GM12891 (cell line): ENCODE measurements at regions not wholly inside any gene's neighbourhood (a gene's known extent, or its start where the extent isn't known, plus 50 kb on each side); places are given as distances from the start of the nearest gene placed in this dataset.

Source experiments
- DNase-seq: peaks from one replicate; pipeline ENCODE4 v3.0.0; 2011; ENCODE audit warnings: low spot score; ENCODE audit not compliant: insufficient read length
- FAIRE-seq: peaks from 2 replicates; lab custom pipeline; 2011; peaks lifted over from hg19 to GRCh38; lab: Jason Lieb, UNC
- PAX5 ChIP-seq: IDR thresholded peaks from 2 replicates; pipeline ENCODE4 v1.6.1; 2011; ENCODE audit warnings: low read length, moderate library complexity, mild to moderate bottlenecking; ENCODE audit not compliant: insufficient read depth, severe bottlenecking
- POLR2A ChIP-seq: IDR thresholded peaks from 2 replicates; pipeline ENCODE4 v1.6.1; 2011; ENCODE audit warnings: low read depth, low read length, control low read depth
- POLR2AphosphoS5 ChIP-seq: IDR thresholded peaks from 2 replicates; pipeline ENCODE4 v1.6.1; 2011; ENCODE audit warnings: low read depth, low read length, control low read depth
- POU2F2 ChIP-seq: IDR thresholded peaks from 2 replicates; pipeline ENCODE4 v1.6.1; 2011; ENCODE audit warnings: low read depth, mild to moderate bottlenecking, control low read depth, low read length, moderate library complexity
- SPI1 ChIP-seq: IDR thresholded peaks from 2 replicates; pipeline ENCODE4 v1.6.1; 2011; ENCODE audit warnings: low read depth, low read length, control low read depth
- TAF1 ChIP-seq: IDR thresholded peaks from 2 replicates; pipeline ENCODE4 v1.6.1; 2011; ENCODE audit warnings: low read depth, low read length, control low read depth

- no peak for TF ChIP-seq TAF1
- TF ChIP-seq POU2F2: no peak
- no peak for TF ChIP-seq PAX5
- TF ChIP-seq POLR2A: no peak
- TF ChIP-seq SPI1: no peak
- TF ChIP-seq POLR2AphosphoS5: no peak
- FAIRE-seq: no peak
- no peak for DNase-seq
Measured at GRCh38 chr3:188041193-188041592, 112.8 kb upstream of the LPP start.

GRCh38 chr3:188041895-188042294 lies 112.1 kb upstream of the LPP start:
- FAIRE-seq: no peak
- no peak for DNase-seq
- no peak for TF ChIP-seq TAF1
- no peak for TF ChIP-seq POU2F2
- no peak for TF ChIP-seq POLR2AphosphoS5
- TF ChIP-seq PAX5: no peak
- TF ChIP-seq SPI1: no peak
- TF ChIP-seq POLR2A: no peak

GRCh38 chr3:188042466-188042865 lies 111.5 kb upstream of the LPP start:
- no peak for FAIRE-seq
- no peak for DNase-seq
- TF ChIP-seq SPI1 (no peak), PAX5 (no peak), POU2F2 (no peak), POLR2AphosphoS5 (no peak), POLR2A (no peak), TAF1 (no peak)

GRCh38 chr3:188043891-188044290 lies 110.1 kb upstream of the LPP start:
- FAIRE-seq: no peak
- no peak for DNase-seq
- TF ChIP-seq POLR2AphosphoS5 (no peak), TAF1 (no peak), POU2F2 (no peak), SPI1 (no peak), POLR2A (no peak), PAX5 (no peak)

GRCh38 chr3:188046561-188047211 lies 107.3 kb upstream of the LPP start:
- FAIRE-seq (no peak), DNase-seq (no peak)
- TF ChIP-seq SPI1 (no peak), PAX5 (no peak), POLR2A (no peak), POU2F2 (no peak), TAF1 (no peak), POLR2AphosphoS5 (no peak)

GRCh38 chr3:188047536-188047935 lies 106.4 kb upstream of the LPP start:
- TF ChIP-seq POU2F2 (no peak), SPI1 (no peak), POLR2AphosphoS5 (no peak), PAX5 (no peak), POLR2A (no peak), TAF1 (no peak)
- FAIRE-seq (no peak), DNase-seq (no peak)

- DNase-seq (no peak), FAIRE-seq (no peak)
- TF ChIP-seq POLR2A (no peak), PAX5 (no peak), POLR2AphosphoS5 (no peak), TAF1 (no peak), SPI1 (no peak), POU2F2 (no peak)
Measured at GRCh38 chr3:188049606-188050530, 104.1 kb upstream of the LPP start.

- FAIRE-seq (no peak), DNase-seq (no peak)
- TF ChIP-seq POU2F2 (no peak), PAX5 (no peak), POLR2AphosphoS5 (no peak), TAF1 (no peak), POLR2A (no peak), SPI1 (no peak)
Measured at GRCh38 chr3:188051801-188052168, 102.2 kb upstream of the LPP start.

- DNase-seq (no peak), FAIRE-seq (no peak)
- no peak for TF ChIP-seq POLR2AphosphoS5
- TF ChIP-seq TAF1: no peak
- no peak for TF ChIP-seq SPI1
- TF ChIP-seq POU2F2: no peak
- no peak for TF ChIP-seq POLR2A
- no peak for TF ChIP-seq PAX5
Measured at GRCh38 chr3:188052169-188053035, 101.6 kb upstream of the LPP start.
